ENCODE measurements at regions not wholly inside any gene's neighbourhood (a gene's known extent, or its start where the extent isn't known, plus 50 kb on each side); places are given as distances from the start of the nearest gene placed in this dataset.

DNA sequence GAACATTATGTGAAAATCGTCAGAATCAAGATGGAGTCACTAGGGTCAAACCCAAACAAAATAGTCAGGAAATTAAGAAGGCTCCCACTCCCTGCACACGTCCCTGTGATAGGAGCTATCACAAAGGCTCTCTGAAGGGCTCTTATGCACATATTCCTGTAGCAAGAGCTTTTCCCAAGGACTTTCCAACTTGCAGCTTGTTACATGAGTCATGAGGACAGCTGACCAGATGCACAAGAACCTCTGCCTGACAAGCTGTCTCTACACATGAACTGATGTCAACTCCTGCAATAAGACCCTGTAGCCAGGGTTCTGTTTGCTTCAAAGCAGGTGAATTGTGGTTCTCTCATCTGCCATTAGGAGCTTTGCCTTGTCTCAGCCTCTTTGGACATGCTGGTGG, 122.4 kb downstream of the OLFM1 start:
- TF ChIP-seq, protein P1, sequence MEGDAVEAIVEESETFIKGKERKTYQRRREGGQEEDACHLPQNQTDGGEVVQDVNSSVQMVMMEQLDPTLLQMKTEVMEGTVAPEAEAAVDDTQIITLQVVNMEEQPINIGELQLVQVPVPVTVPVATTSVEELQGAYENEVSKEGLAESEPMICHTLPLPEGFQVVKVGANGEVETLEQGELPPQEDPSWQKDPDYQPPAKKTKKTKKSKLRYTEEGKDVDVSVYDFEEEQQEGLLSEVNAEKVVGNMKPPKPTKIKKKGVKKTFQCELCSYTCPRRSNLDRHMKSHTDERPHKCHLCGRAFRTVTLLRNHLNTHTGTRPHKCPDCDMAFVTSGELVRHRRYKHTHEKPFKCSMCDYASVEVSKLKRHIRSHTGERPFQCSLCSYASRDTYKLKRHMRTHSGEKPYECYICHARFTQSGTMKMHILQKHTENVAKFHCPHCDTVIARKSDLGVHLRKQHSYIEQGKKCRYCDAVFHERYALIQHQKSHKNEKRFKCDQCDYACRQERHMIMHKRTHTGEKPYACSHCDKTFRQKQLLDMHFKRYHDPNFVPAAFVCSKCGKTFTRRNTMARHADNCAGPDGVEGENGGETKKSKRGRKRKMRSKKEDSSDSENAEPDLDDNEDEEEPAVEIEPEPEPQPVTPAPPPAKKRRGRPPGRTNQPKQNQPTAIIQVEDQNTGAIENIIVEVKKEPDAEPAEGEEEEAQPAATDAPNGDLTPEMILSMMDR (IDR thresholded peaks at IDR 0.05) = no peak
- no peak for TF ChIP-seq POLR2A (IDR thresholded peaks at IDR 0.05)
